Endothelial cell (in vitro differentiated cells): ENCODE measurements at regions not wholly inside any gene's neighbourhood (a gene's known extent, or its start where the extent isn't known, plus 50 kb on each side); places are given as distances from the start of the nearest gene placed in this dataset.

Experiments
- DNase-seq: peaks from one replicate; pipeline ENCODE4 v3.0.0; 2021; ENCODE audit warnings: low spot score
- H3K27ac Mint-ChIP-seq: one replicate; pipeline ENCODE4 v1.8.0; 2021; ENCODE audit warnings: mixed read lengths, inconsistent platforms; ENCODE audit not compliant: unreplicated experiment
- H3K27me3 Mint-ChIP-seq: one replicate; pipeline ENCODE4 v1.8.0; 2021; ENCODE audit warnings: mild to moderate bottlenecking, moderate library complexity, mixed read lengths, inconsistent platforms; ENCODE audit not compliant: unreplicated experiment
- H3K36me3 Mint-ChIP-seq: one replicate; pipeline ENCODE4 v1.8.0; 2021; ENCODE audit warnings: mild to moderate bottlenecking, low read depth, mixed read lengths, inconsistent platforms; ENCODE audit not compliant: unreplicated experiment
- H3K4me1 Mint-ChIP-seq: one replicate; pipeline ENCODE4 v1.8.0; 2021; ENCODE audit warnings: mild to moderate bottlenecking, mixed read lengths, inconsistent platforms; ENCODE audit not compliant: unreplicated experiment
- H3K4me3 Mint-ChIP-seq: one replicate; pipeline ENCODE4 v1.8.0; 2021; ENCODE audit warnings: mild to moderate bottlenecking, mixed read lengths, inconsistent platforms; ENCODE audit not compliant: unreplicated experiment
- H3K9me3 Mint-ChIP-seq: one replicate; pipeline ENCODE4 v1.8.0; 2021; ENCODE audit warnings: mixed read lengths, inconsistent platforms; ENCODE audit not compliant: unreplicated experiment
- TF ChIP-seq, protein P1 (sequence below): fragments of 200-600 bp; sonication (generic); IDR thresholded peaks from one replicate; pipeline ENCODE4 v1.5.0; 2021; ENCODE audit warnings: antibody characterized with exemption; ENCODE audit not compliant: unreplicated experiment

DNA sequence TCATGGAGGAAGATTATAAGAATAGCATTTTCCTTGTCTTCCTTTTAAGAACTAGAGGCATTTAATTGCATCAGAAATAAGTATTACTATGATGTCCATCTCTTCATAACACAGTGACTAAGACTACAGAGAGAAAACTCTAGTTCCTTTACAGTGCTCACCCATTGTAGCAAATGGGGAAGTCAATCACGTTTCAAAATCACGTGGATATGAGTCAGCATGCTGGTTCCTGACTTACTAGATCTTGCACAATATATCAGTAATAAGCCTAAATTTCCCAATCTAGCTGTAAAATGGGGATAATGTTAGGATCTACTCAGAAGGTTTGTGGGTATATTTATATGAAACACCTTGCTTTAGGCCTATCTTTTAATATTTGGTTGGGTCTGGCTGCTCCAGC lies 254.8 kb upstream of the EOMES start:
- no peaks in the 10 kb centered on the region for H3K36me3 Mint-ChIP-seq
- no peak for DNase-seq
- TF ChIP-seq, protein P1, sequence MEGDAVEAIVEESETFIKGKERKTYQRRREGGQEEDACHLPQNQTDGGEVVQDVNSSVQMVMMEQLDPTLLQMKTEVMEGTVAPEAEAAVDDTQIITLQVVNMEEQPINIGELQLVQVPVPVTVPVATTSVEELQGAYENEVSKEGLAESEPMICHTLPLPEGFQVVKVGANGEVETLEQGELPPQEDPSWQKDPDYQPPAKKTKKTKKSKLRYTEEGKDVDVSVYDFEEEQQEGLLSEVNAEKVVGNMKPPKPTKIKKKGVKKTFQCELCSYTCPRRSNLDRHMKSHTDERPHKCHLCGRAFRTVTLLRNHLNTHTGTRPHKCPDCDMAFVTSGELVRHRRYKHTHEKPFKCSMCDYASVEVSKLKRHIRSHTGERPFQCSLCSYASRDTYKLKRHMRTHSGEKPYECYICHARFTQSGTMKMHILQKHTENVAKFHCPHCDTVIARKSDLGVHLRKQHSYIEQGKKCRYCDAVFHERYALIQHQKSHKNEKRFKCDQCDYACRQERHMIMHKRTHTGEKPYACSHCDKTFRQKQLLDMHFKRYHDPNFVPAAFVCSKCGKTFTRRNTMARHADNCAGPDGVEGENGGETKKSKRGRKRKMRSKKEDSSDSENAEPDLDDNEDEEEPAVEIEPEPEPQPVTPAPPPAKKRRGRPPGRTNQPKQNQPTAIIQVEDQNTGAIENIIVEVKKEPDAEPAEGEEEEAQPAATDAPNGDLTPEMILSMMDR = no peak
- no peaks in the 10 kb centered on the region for H3K4me1 Mint-ChIP-seq
- H3K9me3 Mint-ChIP-seq = no peaks in the 10 kb centered on the region
- H3K27ac Mint-ChIP-seq = no peak overlapping the region
- H3K27me3 Mint-ChIP-seq = no peaks in the 10 kb centered on the region
- no peak overlapping the region for H3K4me3 Mint-ChIP-seq

DNA sequence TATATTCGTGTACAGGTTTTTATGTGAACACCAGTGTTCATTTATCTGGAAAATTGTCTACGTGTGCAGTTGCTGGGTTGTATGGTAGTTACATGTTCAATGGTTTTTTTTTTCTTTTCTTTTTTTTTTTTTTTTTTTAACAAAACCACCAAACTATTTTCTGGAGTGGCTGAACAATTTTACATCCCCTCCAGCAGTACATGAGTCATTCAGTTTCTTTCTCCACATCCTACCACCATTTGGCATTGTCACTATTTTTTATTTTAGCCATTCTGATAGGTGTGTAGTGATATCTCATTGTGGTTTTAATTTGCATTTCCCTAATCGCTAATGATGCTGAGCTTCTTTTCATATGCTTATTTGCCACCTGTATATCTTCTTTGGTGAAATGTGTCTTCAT lies 256.3 kb upstream of the EOMES start:
- H3K27ac Mint-ChIP-seq = no peak overlapping the region

DNA sequence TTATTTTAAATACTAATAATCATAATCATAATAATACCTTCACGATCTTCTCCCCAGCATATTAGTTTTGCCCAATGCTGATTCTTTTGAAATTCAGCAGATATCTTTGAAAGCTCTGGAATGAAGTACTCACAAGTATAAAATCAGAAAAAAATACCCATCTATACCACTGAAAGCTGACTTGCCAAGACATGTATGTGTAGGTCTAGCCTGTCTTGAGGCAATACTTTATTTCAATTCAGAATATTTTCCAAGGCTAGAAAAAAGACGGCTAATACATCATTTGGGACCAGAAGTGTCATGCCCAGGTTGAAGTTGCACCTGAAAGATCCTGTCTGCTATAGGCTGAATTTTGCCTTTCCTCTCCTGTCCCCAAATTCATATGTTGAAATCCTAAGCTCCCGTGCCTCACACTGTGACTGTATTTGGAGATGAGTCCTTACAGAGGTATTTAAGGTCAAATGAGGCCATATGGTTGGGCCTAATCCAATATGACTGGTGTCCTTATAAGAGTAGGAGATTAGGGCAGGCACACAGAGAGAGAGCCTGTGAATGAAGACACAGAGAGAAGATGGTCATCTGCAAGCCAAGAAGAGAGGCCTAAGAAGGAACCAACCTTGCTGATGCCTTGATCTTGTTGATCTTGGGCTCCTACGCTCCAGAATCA lies 255.9 kb upstream of the CMC1 start:
- Mint-ChIP-seq H3K9me3 (no peaks in the 10 kb centered on the region), H3K4me3 (no peak overlapping the region), H3K4me1 (no peaks in the 10 kb centered on the region), H3K36me3 (no peaks in the 10 kb centered on the region), H3K27me3 (no peaks in the 10 kb centered on the region), H3K27ac (no peak overlapping the region)
- DNase-seq = no peak
- TF ChIP-seq, protein P1 = no peak

More for the DNA sequence above, 256.3 kb upstream of the EOMES start:
- no peaks in the 10 kb centered on the region for H3K9me3 Mint-ChIP-seq
- no peaks in the 10 kb centered on the region for H3K27me3 Mint-ChIP-seq
- no peak for DNase-seq
- H3K36me3 Mint-ChIP-seq = no peaks in the 10 kb centered on the region
- H3K4me1 Mint-ChIP-seq = no peaks in the 10 kb centered on the region
- no peak overlapping the region for H3K4me3 Mint-ChIP-seq
- TF ChIP-seq, protein P1 = no peak

DNA sequence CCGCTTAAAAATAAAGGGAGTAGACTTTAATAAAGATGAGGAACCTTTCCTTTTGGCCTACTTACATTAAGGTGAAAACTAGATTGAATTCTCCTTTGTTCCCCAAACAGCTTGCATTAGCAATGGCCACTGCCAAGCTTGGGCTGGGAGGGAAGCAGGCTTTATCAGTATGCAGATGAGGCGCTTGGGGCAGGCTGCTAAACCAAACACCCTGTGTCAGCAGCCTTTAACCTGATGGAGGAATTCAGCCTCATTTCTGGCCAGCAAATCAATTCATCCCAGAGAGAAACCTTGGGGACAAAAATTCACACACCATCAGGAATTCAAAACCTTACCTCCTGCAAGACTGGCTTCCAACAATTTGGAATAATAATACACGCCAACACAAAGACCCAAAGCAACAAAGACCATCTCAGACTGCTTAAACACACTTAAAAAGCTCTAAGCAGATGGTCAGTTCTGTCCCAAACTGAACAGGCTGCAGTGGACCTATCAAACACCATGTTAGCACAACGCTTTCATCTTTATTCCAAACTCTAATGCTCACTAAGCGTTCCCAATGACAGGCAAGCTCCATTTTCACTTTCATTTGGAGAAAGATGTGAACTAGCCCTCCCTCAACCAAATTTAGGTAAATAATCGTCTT lies 255.1 kb upstream of the CMC1 start:
- no peak overlapping the region for H3K4me3 Mint-ChIP-seq
- no peak overlapping the region for H3K27ac Mint-ChIP-seq
- H3K27me3 Mint-ChIP-seq = no peaks in the 10 kb centered on the region
- no peaks in the 10 kb centered on the region for H3K36me3 Mint-ChIP-seq
- no peaks in the 10 kb centered on the region for H3K4me1 Mint-ChIP-seq
- DNase-seq = no peak
- H3K9me3 Mint-ChIP-seq = no peaks in the 10 kb centered on the region
- TF ChIP-seq, protein P1 = no peak

DNA sequence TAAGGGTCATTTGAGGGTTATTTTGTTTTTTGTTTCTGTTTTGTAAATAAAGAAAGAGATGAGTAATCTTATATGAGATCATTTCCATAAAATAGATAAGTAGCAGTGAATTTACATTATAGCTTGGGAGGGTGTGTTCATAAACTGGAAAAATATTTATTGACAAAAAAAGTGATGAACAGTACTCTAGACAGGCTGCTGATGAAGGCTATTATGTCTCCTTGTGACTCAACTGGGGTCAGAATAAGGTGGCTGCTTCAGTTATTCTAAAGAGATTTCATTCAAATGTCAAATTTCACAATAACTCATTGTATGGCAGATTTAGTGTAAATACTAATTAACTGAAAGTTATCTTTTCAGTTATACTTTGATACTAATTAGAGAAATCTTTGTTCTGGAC lies 251.1 kb upstream of the CMC1 start:
- TF ChIP-seq, protein P1 = no peak
- no peak for DNase-seq
- no peak overlapping the region for H3K4me3 Mint-ChIP-seq

More for the DNA sequence above, 251.1 kb upstream of the CMC1 start:
- Mint-ChIP-seq H3K27me3 (no peaks in the 10 kb centered on the region), H3K9me3 (no peaks in the 10 kb centered on the region), H3K4me1 (no peaks in the 10 kb centered on the region), H3K36me3 (no peaks in the 10 kb centered on the region), H3K27ac (no peak overlapping the region)
